Heart left ventricle (tissue), 13 donors: ENCODE measurements at regions not wholly inside any gene's neighbourhood (a gene's known extent, or its start where the extent isn't known, plus 50 kb on each side); places are given as distances from the start of the nearest gene placed in this dataset.

ENCODE experiments used
- CTCF ChIP-seq, 12 donors: fragments of 200-600 bp; sonication (generic) in 4 of 12; IDR thresholded peaks; one replicate each; pipeline versions ENCODE4 v1.5.0 to v1.8.0; 2018 to 2022; ENCODE audit warnings: antibody characterized with exemption in 12 of 12, mild to moderate bottlenecking in 5 of 12
- POLR2A ChIP-seq, 2 donors: fragments of 450-650 bp; IDR thresholded peaks; one replicate each; pipeline ENCODE4 v1.6.1; 2017; ENCODE audit warnings: antibody characterized with exemption in 2 of 2, mild to moderate bottlenecking in 2 of 2, moderate library complexity in 2 of 2
- donor health status: ischemic (EF 13 %, LVEDD 7.1; RV severe dilation, severe dysfunction).
- donor health status: DM: no; HTN: yes; CAD: no.
- donor health status: DM: no; HTN: no; CAD: no.
- donor health status: ischemic (EF 25% LVEDD 6.9; RV normal size, moderate dysfunction).
- donor health status: ischemic (EF 25% LVEDD 5.7; RV mildly dilated, moderate dysfunction).
- donor health status: ischemic (EF 35%, LVEDD 5.7; RV mildly dilated, moderate dysfunction).
- donor health status: nonischemic (EF 11% LVEDD 7.7; RV severe dilation, severe dysfunction).
- donor health status: DM: yes; HTN: yes; CAD: no.
- donor health status: PGD.
- donor health status: ischemic (EF 29% LVEDD 5.4; RV normal size, mild dysfunction).
- donor health status: nonischemic (EF 23%, LVEDD 6.1; RV moderate dilation, normal function).

- no peak for TF ChIP-seq CTCF (IDR thresholded peaks at IDR 0.05)
- TF ChIP-seq POLR2A (IDR thresholded peaks at IDR 0.05) = no peak
These were observed 132.4 kb upstream of the USP9X start for GRCh38 chrX:40952855-40953254.
